Brain microvascular endothelial cell (primary cell): ENCODE measurements at regions not wholly inside any gene's neighbourhood (a gene's known extent, or its start where the extent isn't known, plus 50 kb on each side); places are given as distances from the start of the nearest gene placed in this dataset.

ENCODE experiments used
- DNase-seq: peaks from one replicate; pipeline ENCODE4 v3.0.0-alpha.2; 2020
- H3K27ac ChIP-seq: fragments of 250-450 bp; sonication (Bioruptor Pico); 2 replicates; pipeline ENCODE4 v1.5.1; 2020; ENCODE audit warnings: mild to moderate bottlenecking, moderate library complexity
- H3K27me3 ChIP-seq: fragments of 250-450 bp; sonication (Bioruptor Pico); replicated peaks from 2 replicates; pipeline ENCODE4 v1.5.1; 2020; ENCODE audit warnings: mild to moderate bottlenecking
- H3K36me3 ChIP-seq: fragments of 250-450 bp; sonication (Bioruptor Pico); replicated peaks from 2 replicates; pipeline ENCODE4 v1.5.1; 2020; ENCODE audit warnings: mild to moderate bottlenecking
- H3K4me3 ChIP-seq: 2 replicates; pipeline ENCODE4 v1.5.1; 2011; ENCODE audit warnings: low read depth, mild to moderate bottlenecking, control low read depth, low read length, moderate library complexity
- CTCF ChIP-seq: IDR thresholded peaks from 2 replicates; pipeline ENCODE4 v1.5.1; 2011; ENCODE audit warnings: low read depth, mild to moderate bottlenecking, moderate library complexity, low read length, control low read depth, inconsistent platforms; ENCODE audit errors: missing control alignments
- in situ Hi-C: cut with HindIII; loops from 2 replicates; pipeline ENCODE4 v1.10.0; 2017; ENCODE audit warnings: low sequenced_read_pairs, low pct_ligation_motif_present

DNA sequence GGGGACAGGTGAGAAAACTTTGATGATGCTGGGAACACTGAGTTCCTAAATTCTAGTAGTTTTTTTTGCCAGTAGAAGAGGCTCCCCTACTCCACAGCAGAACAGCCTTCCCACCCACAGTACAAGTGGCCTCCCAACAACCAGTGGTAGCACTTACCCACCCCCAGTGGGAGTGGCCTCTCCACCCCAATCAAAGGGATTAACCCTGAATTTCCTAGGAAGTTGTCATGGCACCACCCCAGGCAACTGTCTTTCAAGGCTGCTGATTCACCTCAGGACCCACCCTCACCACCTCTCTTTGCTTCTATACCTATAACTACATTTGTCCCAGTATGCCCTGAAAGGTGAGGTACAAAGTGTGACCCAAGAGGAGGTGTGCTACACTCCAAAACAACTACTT, 81.4 kb upstream of the PRDX6 start:
- Histone ChIP-seq H3K27me3 (no peaks in the 10 kb centered on the region), H3K4me3 (no peak overlapping the region), H3K27ac (no peak overlapping the region), H3K36me3 (no peaks in the 10 kb centered on the region)
- in situ Hi-C loops = no loop called here
- DNase-seq = no peak
- TF ChIP-seq CTCF = no peak

DNA sequence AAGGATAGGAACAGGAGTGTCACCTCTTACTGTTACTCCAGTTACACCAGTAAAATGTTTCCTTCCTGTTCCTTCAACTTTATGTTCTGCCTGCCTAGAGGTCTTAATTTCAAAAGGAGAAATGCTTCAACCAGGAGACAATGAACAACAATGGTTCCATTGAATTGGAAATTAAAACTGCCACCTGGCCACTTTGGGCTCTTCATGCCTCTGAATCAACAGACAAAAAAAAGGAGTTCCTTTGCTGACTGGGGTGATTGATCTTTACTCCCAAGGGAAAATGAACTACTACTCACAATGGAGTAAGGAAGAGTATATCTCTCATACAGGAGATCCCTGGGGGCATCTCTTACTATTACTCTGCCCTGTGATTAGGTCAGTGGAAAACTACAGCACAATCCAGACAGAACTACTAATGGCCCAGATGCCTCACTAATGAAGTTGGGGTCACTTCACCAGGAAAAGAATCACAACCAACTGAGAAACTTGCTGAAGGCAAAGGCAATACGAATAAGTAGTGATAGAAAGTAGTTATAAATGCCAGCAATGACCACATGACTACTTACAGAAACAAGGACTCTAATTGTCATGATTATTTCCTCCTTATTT, 76.6 kb upstream of the PRDX6 start:
- H3K27me3 ChIP-seq = no peaks in the 10 kb centered on the region
- no peak for TF ChIP-seq CTCF
- no peaks in the 10 kb centered on the region for H3K36me3 ChIP-seq
- H3K27ac ChIP-seq = no peak overlapping the region
- in situ Hi-C loops = loop anchor here (25.0 kb wide), 1 partner anchor 138 kb away; no protein-coding TSS in a partner anchor
- DNase-seq = no peak
- H3K4me3 ChIP-seq = no peak overlapping the region

DNA sequence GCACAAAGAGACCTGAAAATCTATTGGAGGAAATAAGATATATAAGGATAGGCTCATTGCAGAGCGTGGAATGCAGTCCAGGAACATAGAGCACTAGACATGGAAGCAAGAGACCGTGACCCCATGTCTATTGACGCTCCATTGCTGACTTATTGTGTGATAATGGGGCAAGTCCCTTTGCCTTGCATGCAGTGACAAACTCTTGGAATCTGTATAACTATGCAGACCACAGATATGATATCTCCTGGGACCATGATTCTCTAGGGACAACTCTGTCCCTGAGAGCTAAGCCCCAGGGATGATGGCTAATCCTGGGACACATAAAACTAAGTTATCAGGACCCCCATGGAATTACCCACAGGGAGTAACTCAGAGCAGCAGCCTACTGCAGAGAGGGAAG, 73.1 kb upstream of the PRDX6 start:
- in situ Hi-C loops = loop anchor here (25.0 kb wide), 1 partner anchor 142 kb away; no protein-coding TSS in a partner anchor
- Histone ChIP-seq H3K36me3 (no peaks in the 10 kb centered on the region), H3K27me3 (no peaks in the 10 kb centered on the region), H3K4me3 (no peak overlapping the region), H3K27ac (no peak overlapping the region)
- no peak for TF ChIP-seq CTCF
- DNase-seq = peak; percentile 60

DNA sequence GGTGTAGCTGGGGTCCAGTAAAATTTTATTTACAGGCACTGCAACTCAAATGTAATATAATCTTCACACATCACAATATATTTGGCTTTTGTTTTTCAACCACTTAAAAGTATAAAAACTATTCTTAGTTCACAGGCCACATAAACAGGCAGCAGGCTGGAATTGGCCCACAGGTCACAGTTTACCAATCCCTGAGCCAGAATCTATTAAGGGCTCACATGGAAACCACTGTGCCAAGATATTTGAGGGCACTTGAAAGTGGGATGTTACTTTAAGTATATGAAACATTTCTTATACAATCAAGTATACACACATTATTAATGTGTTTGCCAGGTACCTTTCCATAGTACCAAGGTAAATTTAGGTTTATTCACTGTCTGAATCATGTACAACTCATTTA, 71.9 kb upstream of the PRDX6 start:
- Histone ChIP-seq H3K36me3 (no peaks in the 10 kb centered on the region), H3K27me3 (no peaks in the 10 kb centered on the region), H3K4me3 (no peak overlapping the region), H3K27ac (no peak overlapping the region)
- in situ Hi-C loops = loop anchor here (25.0 kb wide), 1 partner anchor 143 kb away; no protein-coding TSS in a partner anchor
- no peak for DNase-seq
- no peak for TF ChIP-seq CTCF

DNA sequence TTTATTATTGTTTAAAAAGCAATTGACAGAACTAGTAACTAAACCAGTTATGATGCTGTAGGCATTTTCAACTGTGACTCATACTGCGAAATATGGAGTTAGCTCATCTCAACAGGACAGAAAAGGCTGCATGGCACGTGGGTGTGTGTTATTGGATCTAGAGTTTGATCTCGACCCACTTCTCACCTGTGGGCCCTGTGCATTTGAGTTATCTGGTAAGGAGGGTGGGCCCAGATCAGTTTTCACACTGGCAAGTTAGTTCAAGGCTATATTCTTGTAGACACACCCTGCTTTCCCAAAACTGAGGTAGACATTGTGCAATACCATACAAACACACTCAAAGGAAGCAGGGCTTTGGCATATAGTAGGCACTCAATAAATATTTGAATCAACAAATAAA, 71.3 kb upstream of the PRDX6 start:
- in situ Hi-C loops = loop anchor here (25.0 kb wide), 1 partner anchor 144 kb away; no protein-coding TSS in a partner anchor
- DNase-seq = peak; percentile 75
- Histone ChIP-seq H3K27me3 (no peaks in the 10 kb centered on the region), H3K27ac (no peak overlapping the region), H3K4me3 (no peak overlapping the region), H3K36me3 (no peaks in the 10 kb centered on the region)
- TF ChIP-seq CTCF = no peak

- no peak overlapping the region for H3K4me3 ChIP-seq
- in situ Hi-C loops = loop anchor here (25.0 kb wide), 1 partner anchor 145 kb away; no protein-coding TSS in a partner anchor
Measured at GRCh38 chr1:173406783-173407230, 70.3 kb upstream of the PRDX6 start.

More at GRCh38 chr1:173406783-173407230, 70.3 kb upstream of the PRDX6 start:
- DNase-seq = no peak
- Histone ChIP-seq H3K27ac (no peak overlapping the region), H3K27me3 (no peaks in the 10 kb centered on the region), H3K36me3 (no peaks in the 10 kb centered on the region)
- TF ChIP-seq CTCF = no peak
